ENCODE measurements at regions not wholly inside any gene's neighbourhood (a gene's known extent, or its start where the extent isn't known, plus 50 kb on each side); places are given as distances from the start of the nearest gene placed in this dataset.

DNA sequence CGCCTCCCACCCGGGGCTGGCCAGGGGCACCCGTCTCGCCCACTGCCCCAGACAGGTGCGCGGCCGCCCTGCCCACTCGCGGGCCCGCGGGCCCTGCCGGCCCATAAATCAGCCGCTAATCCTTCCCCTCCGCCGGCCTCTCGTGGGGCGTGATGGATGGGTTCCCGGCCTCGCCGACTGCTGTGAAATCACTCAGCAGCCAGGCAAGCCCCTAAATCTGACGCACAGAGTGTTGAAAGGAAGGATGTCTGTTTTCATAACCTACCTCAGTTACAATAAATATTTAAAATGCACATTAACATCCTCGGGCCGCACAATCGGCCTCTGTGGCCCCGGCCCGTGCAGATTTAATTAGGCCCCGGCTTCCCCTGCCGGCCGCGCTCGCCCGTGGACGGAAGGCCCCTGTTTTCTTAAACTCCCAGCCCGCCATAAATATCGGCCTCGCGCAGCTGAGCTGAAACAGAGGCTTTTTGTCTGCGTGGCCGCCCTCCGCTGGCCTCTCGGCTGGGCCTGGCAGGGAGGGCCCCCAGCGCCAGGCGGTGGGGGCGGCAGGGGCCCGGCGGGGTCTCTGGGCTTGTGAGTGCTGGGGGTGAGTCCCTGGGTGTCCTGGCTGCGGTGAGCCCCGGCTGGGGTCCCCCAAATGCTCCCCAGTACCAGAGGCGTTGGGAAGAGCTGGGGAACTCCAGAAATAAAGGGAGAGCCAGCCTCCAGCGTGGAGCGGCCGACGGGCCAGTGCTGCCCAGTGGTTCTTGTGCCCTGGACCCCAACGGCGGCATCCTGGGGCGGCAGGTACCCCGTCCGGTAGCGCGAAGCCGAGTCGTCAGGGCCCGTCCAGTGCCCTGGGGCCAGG, 90.7 kb downstream of the UNCX start:
- no peak for TF ChIP-seq POLR2A (IDR thresholded peaks at IDR 0.05)
- TF ChIP-seq CTCF (IDR thresholded peaks at IDR 0.05), result no peak

Data from right lobe of liver (tissue), 4 donors.